AG10803 (cell line): ENCODE measurements at regions not wholly inside any gene's neighbourhood (a gene's known extent, or its start where the extent isn't known, plus 50 kb on each side); places are given as distances from the start of the nearest gene placed in this dataset.
A peak's percentile ranks its signal among the peaks of the same experiment; 100 is the strongest.

Experiments used
- DNase-seq: peaks from one replicate; pipeline ENCODE4 v3.0.0; 2010; ENCODE audit warnings: low read depth
- H3K4me3 ChIP-seq: 2 replicates; pipeline ENCODE4 v1.5.1; 2011; ENCODE audit warnings: mild to moderate bottlenecking, low read length, control low read depth
- TF ChIP-seq, protein P1 (sequence below): conservative IDR thresholded peaks from 2 replicates; pipeline ENCODE4 v1.5.1; 2011; ENCODE audit warnings: mild to moderate bottlenecking, low read length, control low read depth, inconsistent platforms

GRCh38 chr2:40809156-40809555, 357.3 kb upstream of the SLC8A1 start:
- TF ChIP-seq, protein P1, sequence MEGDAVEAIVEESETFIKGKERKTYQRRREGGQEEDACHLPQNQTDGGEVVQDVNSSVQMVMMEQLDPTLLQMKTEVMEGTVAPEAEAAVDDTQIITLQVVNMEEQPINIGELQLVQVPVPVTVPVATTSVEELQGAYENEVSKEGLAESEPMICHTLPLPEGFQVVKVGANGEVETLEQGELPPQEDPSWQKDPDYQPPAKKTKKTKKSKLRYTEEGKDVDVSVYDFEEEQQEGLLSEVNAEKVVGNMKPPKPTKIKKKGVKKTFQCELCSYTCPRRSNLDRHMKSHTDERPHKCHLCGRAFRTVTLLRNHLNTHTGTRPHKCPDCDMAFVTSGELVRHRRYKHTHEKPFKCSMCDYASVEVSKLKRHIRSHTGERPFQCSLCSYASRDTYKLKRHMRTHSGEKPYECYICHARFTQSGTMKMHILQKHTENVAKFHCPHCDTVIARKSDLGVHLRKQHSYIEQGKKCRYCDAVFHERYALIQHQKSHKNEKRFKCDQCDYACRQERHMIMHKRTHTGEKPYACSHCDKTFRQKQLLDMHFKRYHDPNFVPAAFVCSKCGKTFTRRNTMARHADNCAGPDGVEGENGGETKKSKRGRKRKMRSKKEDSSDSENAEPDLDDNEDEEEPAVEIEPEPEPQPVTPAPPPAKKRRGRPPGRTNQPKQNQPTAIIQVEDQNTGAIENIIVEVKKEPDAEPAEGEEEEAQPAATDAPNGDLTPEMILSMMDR, result no peak
- DNase-seq, result no peak
- no peak overlapping the region for H3K4me3 ChIP-seq

GRCh38 chr2:40814616-40815015, 362.7 kb upstream of the SLC8A1 start:
- DNase-seq, result no peak
- no peak overlapping the region for H3K4me3 ChIP-seq
- TF ChIP-seq, protein P1, result no peak

- TF ChIP-seq, protein P1, result peak; percentile 40
- H3K4me3 ChIP-seq, result peak overlapping the region; percentile 4
- DNase-seq, result peak; percentile 12
Measured at GRCh38 chr2:40820319-40820718, 368.4 kb upstream of the SLC8A1 start.

- no peak for DNase-seq
- no peak overlapping the region for H3K4me3 ChIP-seq
- TF ChIP-seq, protein P1, result no peak
Measured at GRCh38 chr2:40823478-40823877, 371.6 kb upstream of the SLC8A1 start.

- H3K4me3 ChIP-seq, result no peak overlapping the region
- TF ChIP-seq, protein P1, result no peak
- DNase-seq, result no peak
Measured at GRCh38 chr2:40824278-40824677, 372.4 kb upstream of the SLC8A1 start.

DNA sequence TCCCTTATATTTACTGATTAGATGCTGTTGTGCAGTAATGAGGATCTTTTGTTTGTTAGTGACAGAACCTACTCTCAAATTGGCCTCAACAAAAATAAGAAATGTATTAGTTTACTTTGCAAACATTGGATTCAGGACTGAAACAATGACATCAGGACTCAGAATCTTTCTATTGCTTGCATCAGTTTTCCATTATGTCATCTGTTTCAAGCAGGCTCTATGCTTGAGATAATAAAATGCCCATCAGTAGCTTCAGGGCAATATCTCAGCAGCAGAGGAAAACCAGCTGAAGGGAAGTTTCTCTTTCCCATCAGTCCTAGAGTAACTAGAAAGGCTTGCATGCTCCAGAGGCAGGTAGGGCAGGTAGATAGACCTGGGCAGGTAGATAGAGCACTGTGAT, 375.5 kb upstream of the SLC8A1 start:
- no peak overlapping the region for H3K4me3 ChIP-seq
- peak; percentile 2 for DNase-seq
- TF ChIP-seq, protein P1, result no peak

- H3K4me3 ChIP-seq, result no peak overlapping the region
- TF ChIP-seq, protein P1, result no peak
- no peak for DNase-seq
Measured at GRCh38 chr2:40831321-40831873, 379.5 kb upstream of the SLC8A1 start.
